HepG2 (cell line): ENCODE measurements at regions not wholly inside any gene's neighbourhood (a gene's known extent, or its start where the extent isn't known, plus 50 kb on each side); places are given as distances from the start of the nearest gene placed in this dataset.

ENCODE experiments used
- ATAC-seq: fragments of 200-7000 bp; cut with Tn5 transposase; 3 replicates; pipeline ENCODE4 v1.9.1; 2020; ENCODE audit warnings: mild to moderate bottlenecking, moderate library complexity
- BruUV-seq: library from RNA; stranded (reverse); fragments of 400-500 nt; replicated peaks from 2 replicates; lab custom pipeline; 2021; lab: Mats Ljungman, UMichigan
- CTCF ChIA-PET: fragments of 300-600 bp; formaldehyde crosslinking; extraction: SDS; loops from one replicate; lab custom pipeline; 2021; ENCODE audit warnings: low total read pairs, inconsistent platforms, low intra/inter-chr PET ratio; lab: Yijun Ruan, JAX
- POLR2A ChIA-PET: fragments of 350-600 bp; sonication (Branson Sonifier 250); formaldehyde crosslinking; loops from one replicate; lab custom pipeline; 2020; ENCODE audit warnings: antibody characterized with exemption, inconsistent platforms; lab: Yijun Ruan, JAX
- DNase-seq: peaks from one replicate; pipeline ENCODE4 v3.0.0-alpha.2; 2015; ENCODE audit warnings: low spot score
- FAIRE-seq: peaks from 3 replicates; lab custom pipeline; 2011; peaks lifted over from hg19 to GRCh38; lab: Jason Lieb, UNC
- H2AFZ ChIP-seq: one replicate; pipeline ENCODE4 v1.6.1; 2011; ENCODE audit warnings: low read length, inconsistent platforms
- H3K27ac ChIP-seq: fragments of 300-600 bp; 3 replicates; pipeline ENCODE4 v1.8.0; 2011; ENCODE audit warnings: mixed run types, mild to moderate bottlenecking, mixed read lengths, low read length, inconsistent platforms; ENCODE audit not compliant: insufficient read depth; ENCODE audit errors: extremely low read length
- H3K27me3 ChIP-seq, 2 experiments: fragments of 200-600 bp in 1 of 2; 2 replicates in 1 of 2; 3 replicates in 1 of 2; pipeline versions ENCODE4 v1.6.0 to v1.8.0; 2011; ENCODE audit warnings: low read length in 2 of 2, mild to moderate bottlenecking in 2 of 2, moderate library complexity in 2 of 2, inconsistent platforms in 1 of 2; ENCODE audit not compliant: insufficient read depth in 2 of 2, control insufficient read depth in 1 of 2
- H3K36me3 ChIP-seq, 2 experiments: fragments of 200-600 bp in 1 of 2; replicated peaks in 1 of 2; 2 replicates in 1 of 2; 3 replicates in 1 of 2; pipeline versions ENCODE4 v1.5.1 to v1.8.0; 2011; ENCODE audit warnings: low read length in 2 of 2, inconsistent platforms in 1 of 2; ENCODE audit not compliant: insufficient read depth in 2 of 2, control insufficient read depth in 1 of 2
- H3K4me1 ChIP-seq: 2 replicates; pipeline ENCODE4 v1.5.1; 2012; ENCODE audit warnings: low read length, inconsistent platforms; ENCODE audit not compliant: insufficient read depth
- H3K4me2 ChIP-seq: 2 replicates; pipeline ENCODE4 v1.6.0; 2011; ENCODE audit warnings: low read depth, low read length, inconsistent platforms
- H3K4me3 ChIP-seq, 3 experiments: fragments of 200-600 bp in 1 of 3; sonication (generic), shearing (Covaris generic) in 1 of 3; replicated peaks in 1 of 3; 2 replicates each; pipeline ENCODE4 v1.5.1; 2011 to 2016; ENCODE audit warnings: low read length in 3 of 3, inconsistent platforms in 2 of 3, low read depth in 2 of 3, mild to moderate bottlenecking in 2 of 3, control low read depth in 1 of 3, mixed read lengths in 1 of 3; ENCODE audit not compliant: insufficient read depth in 1 of 3
- H3K79me2 ChIP-seq: one replicate; pipeline ENCODE4 v1.6.1; 2011; ENCODE audit warnings: low read length, inconsistent platforms; ENCODE audit not compliant: insufficient read depth
- H3K9ac ChIP-seq: 2 replicates; pipeline ENCODE4 v1.6.0; 2011; ENCODE audit warnings: mild to moderate bottlenecking, low read depth, low read length, inconsistent platforms; ENCODE audit not compliant: insufficient read depth
- H3K9me3 ChIP-seq: 2 replicates; pipeline ENCODE4 v1.5.1; 2012; ENCODE audit warnings: mild to moderate bottlenecking, low read length
- H4K20me1 ChIP-seq: 2 replicates; pipeline ENCODE4 v1.6.0; 2011; ENCODE audit warnings: inconsistent platforms, mild to moderate bottlenecking, low read length, moderate library complexity; ENCODE audit not compliant: insufficient read depth
- E2F1 ChIP-seq: sonication (generic); formaldehyde crosslinking; IDR thresholded peaks from 2 replicates; pipeline ENCODE4 v1.5.0; 2020; ENCODE audit warnings: missing genetic modification reagents
- FOXJ3 ChIP-seq: sonication (generic); formaldehyde crosslinking; IDR thresholded peaks from 2 replicates; pipeline ENCODE4 v1.4.0; 2020; ENCODE audit warnings: missing genetic modification reagents, mild to moderate bottlenecking, borderline replicate concordance
- FOXP4 ChIP-seq: sonication (generic); formaldehyde crosslinking; IDR thresholded peaks from 2 replicates; pipeline ENCODE4 v1.4.0; 2020; ENCODE audit warnings: missing genetic modification reagents
- JUND ChIP-seq: sonication (generic); formaldehyde crosslinking; IDR thresholded peaks from 2 replicates; pipeline ENCODE4 v1.8.0; 2022; ENCODE audit warnings: mild to moderate bottlenecking, missing genetic modification reagents
- MAFF ChIP-seq: IDR thresholded peaks from 2 replicates; pipeline ENCODE4 v1.6.1; 2011; ENCODE audit warnings: low read depth, low read length, improper control_type of control experiment
- MAFK ChIP-seq, 2 experiments: IDR thresholded peaks in 1 of 2; conservative IDR thresholded peaks in 1 of 2; 2 replicates each; pipeline ENCODE4 v1.6.1; 2011; ENCODE audit warnings: improper control_type of control experiment in 2 of 2, low read length in 2 of 2
- MIXL1 ChIP-seq: IDR thresholded peaks from 2 replicates; pipeline ENCODE4 v1.6.1; 2016
- RAD21 ChIP-seq: fragments of 450-650 bp; formaldehyde crosslinking; IDR thresholded peaks from 2 replicates; pipeline ENCODE4 v1.5.0; 2020; ENCODE audit warnings: mild to moderate bottlenecking
- REST ChIP-seq, 2 experiments: IDR thresholded peaks; 2 replicates each; pipeline ENCODE4 v1.6.1; 2011 to 2012; ENCODE audit warnings: low read length in 2 of 2, borderline replicate concordance in 1 of 2, low read depth in 1 of 2, mild to moderate bottlenecking in 1 of 2, moderate library complexity in 1 of 2
- SMARCE1 ChIP-seq: fragments of 450-650 bp; IDR thresholded peaks from 2 replicates; pipeline ENCODE4 v1.6.1; 2017; ENCODE audit warnings: borderline replicate concordance
- SOX6 ChIP-seq, 2 experiments: fragments of 450-650 bp in 1 of 2; sonication (generic) in 1 of 2; formaldehyde crosslinking in 1 of 2; IDR thresholded peaks; 2 replicates each; pipeline versions ENCODE4 v1.4.0 to v1.6.1; 2017 to 2020; ENCODE audit warnings: antibody characterized with exemption in 1 of 2, mild to moderate bottlenecking in 1 of 2, missing genetic modification reagents in 1 of 2
- ZBTB38 ChIP-seq: sonication (generic); formaldehyde crosslinking; IDR thresholded peaks from 2 replicates; pipeline ENCODE4 v1.5.1; 2020; ENCODE audit warnings: mild to moderate bottlenecking, missing genetic modification reagents
- WGBS: methylation state at CpG from one replicate; pipeline ENCODE4 v1.1.6; 2017; ENCODE audit warnings: low lambda C conversion rate; 5-methylcytosine and 5-hydroxymethylcytosine counted together
- in situ Hi-C: cut with HindIII; loops from 2 replicates; pipeline ENCODE4 v1.10.0; 2017; ENCODE audit warnings: low pct_unique_long_range_greater_than_20kb; ENCODE audit not compliant: extremely low pct_ligation_motif_present
- intact Hi-C: fragments of 100-400 bp; cut with micrococcal nuclease; formaldehyde crosslinking; loops from one replicate; pipeline ENCODE4 v1.10.0; 2022; ENCODE audit not compliant: unreplicated experiment

GRCh38 chr1:88134983-88135921 is 548.8 kb upstream of the PKN2 start:
- ATAC-seq (no peak), DNase-seq (no peak), FAIRE-seq (no peak)
- CTCF ChIA-PET: no interaction called here
- H2AFZ ChIP-seq: no peak overlapping the region
- no peak overlapping the region for H3K4me3 ChIP-seq
- no peaks in the 10 kb centered on the region for H3K36me3 ChIP-seq
- H3K79me2 ChIP-seq: no peaks in the 10 kb centered on the region
- H3K9ac ChIP-seq: no peak overlapping the region
- no TSS peak for BruUV-seq
- in situ Hi-C loops: no loop called here
- intact Hi-C loops: no loop called here
- no peaks in the 10 kb centered on the region for H4K20me1 ChIP-seq
- no peak overlapping the region for H3K27ac ChIP-seq
- no peaks in the 10 kb centered on the region for H3K27me3 ChIP-seq
- H3K4me2 ChIP-seq: no peak overlapping the region
- POLR2A ChIA-PET: no interaction called here
- peaks cover 23% of the 10 kb centered on the region for H3K4me1 ChIP-seq
- no peaks in the 10 kb centered on the region for H3K9me3 ChIP-seq
- 71% methylated on average over 7 of the region's 7 CpGs for WGBS
- TF ChIP-seq RAD21 (CRISPR knock-in tag) (no peak), E2F1 (CRISPR knock-in tag) (no peak), MAFF (peak; percentile 61), MIXL1 (no peak), MAFK (conservative IDR thresholded peaks at IDR 0.05 in 1 of 2, IDR thresholded peaks at IDR 0.05 in 1 of 2; ENCODE audit: low read length in 2 of 2) (peak; percentile 59 to 85), JUND (CRISPR knock-in tag) (no peak), ZBTB38 (no peak), REST (IDR thresholded peaks at IDR 0.05; ENCODE audit: borderline replicate concordance in 1 of 2, low read depth in 1 of 2, low read length in 2 of 2) (no peak), FOXP4 (CRISPR knock-in tag) (no peak), SOX6 (IDR thresholded peaks at IDR 0.05) (no peak), SOX6 (CRISPR knock-in tag; IDR thresholded peaks at IDR 0.05) (no peak), SMARCE1 (no peak), FOXJ3 (CRISPR knock-in tag) (no peak)
